ENCODE measurements at regions not wholly inside any gene's neighbourhood (a gene's known extent, or its start where the extent isn't known, plus 50 kb on each side); places are given as distances from the start of the nearest gene placed in this dataset.

- no TSS peak for BruUV-seq (replicated peaks)
- no peaks in the 10 kb centered on the region for H3K9me3 ChIP-seq
- H3K36me3 Mint-ChIP-seq (ENCODE audit: insufficient read depth, unreplicated experiment): no peaks in the 10 kb centered on the region
- H3K4me3 Mint-ChIP-seq (ENCODE audit: unreplicated experiment): no peak overlapping the region
- H3K27me3 Mint-ChIP-seq (ENCODE audit: insufficient read depth, unreplicated experiment): no peaks in the 10 kb centered on the region
- intact Hi-C loops (cut with micrococcal nuclease; ENCODE audit: unreplicated experiment): no loop called here
- no peaks in the 10 kb centered on the region for H3K4me1 ChIP-seq
- ChIA-PET CTCF (no interaction called here), POLR2A (no interaction called here)
- H3K27me3 ChIP-seq (replicated peaks; ENCODE audit: control insufficient read depth, insufficient read depth, low read length): no peaks in the 10 kb centered on the region
- no peak for DNase-seq
- H3K36me3 ChIP-seq (ENCODE audit: control insufficient read depth, insufficient read depth, low read length): no peaks in the 10 kb centered on the region
- peaks cover 3% of the 10 kb centered on the region for H3K9me3 Mint-ChIP-seq (ENCODE audit: unreplicated experiment)
- H3K4me3 ChIP-seq (ENCODE audit: low read depth, low read length): no peak overlapping the region
- H3K4me1 Mint-ChIP-seq (ENCODE audit: low read depth, unreplicated experiment): no peaks in the 10 kb centered on the region
- no peak overlapping the region for H3K27ac Mint-ChIP-seq (ENCODE audit: unreplicated experiment)
- TF ChIP-seq, protein P1, sequence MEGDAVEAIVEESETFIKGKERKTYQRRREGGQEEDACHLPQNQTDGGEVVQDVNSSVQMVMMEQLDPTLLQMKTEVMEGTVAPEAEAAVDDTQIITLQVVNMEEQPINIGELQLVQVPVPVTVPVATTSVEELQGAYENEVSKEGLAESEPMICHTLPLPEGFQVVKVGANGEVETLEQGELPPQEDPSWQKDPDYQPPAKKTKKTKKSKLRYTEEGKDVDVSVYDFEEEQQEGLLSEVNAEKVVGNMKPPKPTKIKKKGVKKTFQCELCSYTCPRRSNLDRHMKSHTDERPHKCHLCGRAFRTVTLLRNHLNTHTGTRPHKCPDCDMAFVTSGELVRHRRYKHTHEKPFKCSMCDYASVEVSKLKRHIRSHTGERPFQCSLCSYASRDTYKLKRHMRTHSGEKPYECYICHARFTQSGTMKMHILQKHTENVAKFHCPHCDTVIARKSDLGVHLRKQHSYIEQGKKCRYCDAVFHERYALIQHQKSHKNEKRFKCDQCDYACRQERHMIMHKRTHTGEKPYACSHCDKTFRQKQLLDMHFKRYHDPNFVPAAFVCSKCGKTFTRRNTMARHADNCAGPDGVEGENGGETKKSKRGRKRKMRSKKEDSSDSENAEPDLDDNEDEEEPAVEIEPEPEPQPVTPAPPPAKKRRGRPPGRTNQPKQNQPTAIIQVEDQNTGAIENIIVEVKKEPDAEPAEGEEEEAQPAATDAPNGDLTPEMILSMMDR (IDR thresholded peaks at IDR 0.05; ENCODE audit: insufficient read depth in 1 of 2, low read depth in 1 of 2, low read length in 1 of 2, severe bottlenecking in 1 of 2, unreplicated experiment in 1 of 2): no peak
Observed at GRCh38 chr14:97704316-97704885, 907.2 kb downstream of the VRK1 start.

- no TSS peak for BruUV-seq (replicated peaks)
- Mint-ChIP-seq H3K4me1 (ENCODE audit: low read depth, unreplicated experiment) (no peaks in the 10 kb centered on the region), H3K36me3 (ENCODE audit: insufficient read depth, unreplicated experiment) (no peaks in the 10 kb centered on the region), H3K27ac (ENCODE audit: unreplicated experiment) (no peak overlapping the region), H3K4me3 (ENCODE audit: unreplicated experiment) (no peak overlapping the region), H3K27me3 (ENCODE audit: insufficient read depth, unreplicated experiment) (no peaks in the 10 kb centered on the region), H3K9me3 (ENCODE audit: unreplicated experiment) (no peaks in the 10 kb centered on the region)
- ChIA-PET POLR2A (no interaction called here), CTCF (no interaction called here)
- H3K4me1 ChIP-seq: no peaks in the 10 kb centered on the region
- H3K9me3 ChIP-seq: no peaks in the 10 kb centered on the region
- no peak overlapping the region for H3K4me3 ChIP-seq (ENCODE audit: low read depth, low read length)
- intact Hi-C loops (cut with micrococcal nuclease; ENCODE audit: unreplicated experiment): no loop called here
- TF ChIP-seq, protein P1 (IDR thresholded peaks at IDR 0.05; ENCODE audit: insufficient read depth in 1 of 2, low read depth in 1 of 2, low read length in 1 of 2, severe bottlenecking in 1 of 2, unreplicated experiment in 1 of 2): no peak
- no peak for DNase-seq
- no peaks in the 10 kb centered on the region for H3K27me3 ChIP-seq (replicated peaks; ENCODE audit: control insufficient read depth, insufficient read depth, low read length)
- no peaks in the 10 kb centered on the region for H3K36me3 ChIP-seq (ENCODE audit: control insufficient read depth, insufficient read depth, low read length)
Observed at GRCh38 chr14:97705107-97705506, 907.9 kb downstream of the VRK1 start.

DNA sequence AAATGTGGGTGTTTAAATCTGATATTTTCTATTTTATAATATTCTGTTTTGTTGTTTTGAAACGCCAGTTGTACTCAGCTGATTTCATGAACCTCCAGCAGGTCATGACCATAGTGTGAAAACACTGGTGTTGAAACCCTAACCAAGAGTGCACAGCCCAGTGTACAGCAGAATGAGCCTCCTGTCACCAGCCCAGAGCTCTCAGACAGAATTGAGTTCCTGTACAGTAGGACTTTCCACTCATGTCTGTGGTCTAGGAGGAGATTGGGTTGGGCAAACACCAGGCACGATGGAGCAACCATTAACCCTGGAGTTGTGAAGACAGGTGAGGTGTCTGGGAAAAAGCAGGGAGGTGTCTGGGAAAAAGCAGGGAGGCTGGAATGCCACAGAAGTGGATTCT, 908.8 kb downstream of the VRK1 start:
- Histone ChIP-seq H3K9me3 (no peaks in the 10 kb centered on the region), H3K4me1 (no peaks in the 10 kb centered on the region), H3K27me3 (replicated peaks; ENCODE audit: control insufficient read depth, insufficient read depth, low read length) (no peaks in the 10 kb centered on the region), H3K36me3 (ENCODE audit: control insufficient read depth, insufficient read depth, low read length) (no peaks in the 10 kb centered on the region), H3K4me3 (ENCODE audit: low read depth, low read length) (no peak overlapping the region)
- no peaks in the 10 kb centered on the region for H3K4me1 Mint-ChIP-seq (ENCODE audit: low read depth, unreplicated experiment)
- intact Hi-C loops (cut with micrococcal nuclease; ENCODE audit: unreplicated experiment): no loop called here
- TF ChIP-seq, protein P1 (IDR thresholded peaks at IDR 0.05; ENCODE audit: insufficient read depth in 1 of 2, low read depth in 1 of 2, low read length in 1 of 2, severe bottlenecking in 1 of 2, unreplicated experiment in 1 of 2): no peak
- H3K9me3 Mint-ChIP-seq (ENCODE audit: unreplicated experiment): no peaks in the 10 kb centered on the region
- ChIA-PET CTCF (no interaction called here), POLR2A (no interaction called here)
- H3K27me3 Mint-ChIP-seq (ENCODE audit: insufficient read depth, unreplicated experiment): no peaks in the 10 kb centered on the region
- no peak overlapping the region for H3K27ac Mint-ChIP-seq (ENCODE audit: unreplicated experiment)
- H3K36me3 Mint-ChIP-seq (ENCODE audit: insufficient read depth, unreplicated experiment): no peaks in the 10 kb centered on the region
- BruUV-seq (replicated peaks): no TSS peak
- no peak overlapping the region for H3K4me3 Mint-ChIP-seq (ENCODE audit: unreplicated experiment)
- no peak for DNase-seq

Data from Caco-2 (cell line).